HG02981 (cell line): ENCODE measurements at regions not wholly inside any gene's neighbourhood (a gene's known extent, or its start where the extent isn't known, plus 50 kb on each side); places are given as distances from the start of the nearest gene placed in this dataset.
"Not testable (repeated sequence)": the region's sequence is repeated elsewhere in the genome, so short reads cannot be mapped to it uniquely, and the experiment has no call there.

Source experiments
- ATAC-seq: cut with Tn5 transposase; IDR thresholded peaks from one replicate; pipeline ENCODE4 v1.9.1; 2021; ENCODE audit warnings: mild to moderate bottlenecking, moderate library complexity; ENCODE audit not compliant: unreplicated experiment

GRCh38 chr2:47728551-47728950, 54.4 kb upstream of the MSH6 start:
- ATAC-seq, result no peak

GRCh38 chr2:47727956-47728355, 55.0 kb upstream of the MSH6 start:
- ATAC-seq, result no peak

DNA sequence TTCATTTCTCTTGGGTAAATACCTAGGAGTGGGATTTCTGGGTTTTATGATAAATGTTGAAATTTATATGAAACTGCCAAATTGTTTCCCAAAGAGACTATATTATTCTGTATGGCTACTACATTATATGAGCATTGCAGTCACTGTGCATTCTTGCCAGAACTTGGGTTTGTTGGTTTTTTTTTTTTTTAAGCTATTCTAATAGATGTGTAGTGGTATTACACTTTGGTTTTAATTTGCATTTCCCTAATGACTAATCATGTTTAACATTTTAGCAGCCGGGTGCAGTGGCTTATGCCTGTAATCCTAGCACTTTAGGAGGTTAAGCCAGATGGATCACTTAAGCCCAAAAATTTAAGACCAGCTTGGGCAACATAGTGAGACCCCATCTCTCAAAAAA, 56.0 kb upstream of the MSH6 start:
- not testable (repeated sequence) for ATAC-seq

GRCh38 chr2:47725808-47726207, 57.1 kb upstream of the MSH6 start:
- ATAC-seq, result peak; percentile 22

DNA sequence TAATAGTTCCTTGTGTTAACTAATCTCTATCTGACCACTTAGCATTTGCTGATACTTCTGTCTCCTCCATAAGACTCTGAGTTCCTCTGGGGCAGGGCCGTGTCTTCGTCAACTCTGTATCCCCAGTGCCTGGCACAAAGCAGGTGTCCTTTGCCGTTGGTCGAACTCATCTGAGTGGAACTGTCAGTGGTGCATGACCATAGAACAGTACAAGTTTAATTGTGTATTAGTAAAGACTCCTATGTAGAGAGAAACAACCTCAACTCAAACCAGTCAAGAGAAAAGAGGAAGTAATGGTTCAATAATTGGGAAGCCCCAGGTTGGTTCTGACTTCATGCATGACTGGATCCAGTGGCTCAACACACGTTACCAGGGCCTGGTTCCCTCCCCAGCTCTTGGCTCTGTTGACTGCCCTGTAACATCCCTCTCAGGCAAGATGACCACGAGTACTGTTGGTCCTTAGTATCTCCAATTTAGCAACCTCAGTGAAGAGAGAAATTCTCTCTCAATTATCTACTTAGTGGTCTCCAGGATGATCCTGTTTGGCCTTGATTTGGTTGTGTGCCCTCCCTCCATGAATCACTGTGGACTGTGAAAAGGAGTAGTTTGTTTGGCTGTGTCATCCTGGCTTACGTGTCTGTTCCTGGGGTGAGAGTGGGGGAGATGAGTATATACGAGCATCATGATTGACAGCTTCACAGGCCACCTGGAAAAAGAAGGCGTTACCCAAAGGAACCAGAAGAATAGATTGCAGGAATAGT, 58.5 kb upstream of the MSH6 start:
- peak; percentile 83 for ATAC-seq

GRCh38 chr2:47721296-47721695, 61.6 kb upstream of the MSH6 start:
- ATAC-seq, result no peak

- no peak for ATAC-seq
Observed at GRCh38 chr2:47720559-47720958, 62.4 kb upstream of the MSH6 start.

DNA sequence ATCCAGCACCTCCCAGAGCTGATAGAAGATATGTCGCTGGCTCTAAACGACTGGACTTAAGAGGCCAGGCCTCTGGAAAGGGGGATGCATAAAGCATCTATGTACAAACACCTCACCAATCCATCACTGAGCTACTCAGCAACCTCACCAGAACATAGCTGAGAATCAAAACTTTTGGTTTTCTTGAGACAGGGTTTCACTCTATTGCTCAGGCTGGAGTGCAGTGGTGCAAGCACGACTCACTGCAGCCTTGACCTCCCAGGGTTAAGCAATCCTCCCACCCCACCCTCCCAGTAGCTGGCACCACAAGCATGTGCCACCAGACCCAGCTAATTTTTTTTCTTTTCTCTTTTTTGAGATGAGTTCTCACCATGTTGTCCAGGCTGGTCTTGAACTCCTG, 62.9 kb upstream of the MSH6 start:
- no peak for ATAC-seq

DNA sequence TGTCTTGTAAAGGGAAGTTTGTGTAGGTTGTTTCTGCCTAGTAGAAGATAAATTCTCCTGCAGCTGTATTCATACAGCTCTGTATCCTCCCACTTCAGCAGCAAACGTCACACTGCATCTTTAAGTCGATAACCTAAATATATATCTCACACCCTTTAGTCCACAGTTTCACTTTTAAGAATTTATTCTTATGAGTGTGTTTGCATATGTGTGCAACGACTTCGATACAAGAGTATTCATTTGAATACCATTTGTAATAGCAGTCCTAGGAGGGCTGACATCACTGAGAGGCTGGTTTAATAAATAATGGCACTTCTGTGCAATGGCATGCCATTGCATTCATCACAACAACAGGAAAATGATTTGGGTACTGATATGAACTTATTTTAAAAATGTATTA, 63.8 kb upstream of the MSH6 start:
- ATAC-seq, result peak; percentile 63

DNA sequence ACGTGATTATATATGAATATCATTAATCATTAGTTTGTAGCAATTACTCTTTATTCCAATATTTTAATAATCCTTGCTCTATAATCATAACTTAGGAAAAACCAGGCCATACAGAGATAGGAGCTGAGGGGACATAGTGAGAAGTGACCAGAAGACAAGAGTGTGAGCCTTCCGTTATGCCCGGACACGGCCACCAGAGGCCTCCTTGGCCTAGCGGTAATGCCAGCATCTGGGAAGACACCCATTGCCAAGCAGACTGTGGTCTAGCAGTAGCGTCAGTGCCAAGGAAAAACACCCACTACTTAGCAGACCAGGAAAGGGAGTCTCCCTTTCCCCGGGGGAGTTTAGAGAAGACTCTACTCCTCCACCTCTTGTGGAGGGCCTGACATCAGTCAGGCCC, 66.6 kb upstream of the MSH6 start:
- ATAC-seq, result not testable (repeated sequence)

DNA sequence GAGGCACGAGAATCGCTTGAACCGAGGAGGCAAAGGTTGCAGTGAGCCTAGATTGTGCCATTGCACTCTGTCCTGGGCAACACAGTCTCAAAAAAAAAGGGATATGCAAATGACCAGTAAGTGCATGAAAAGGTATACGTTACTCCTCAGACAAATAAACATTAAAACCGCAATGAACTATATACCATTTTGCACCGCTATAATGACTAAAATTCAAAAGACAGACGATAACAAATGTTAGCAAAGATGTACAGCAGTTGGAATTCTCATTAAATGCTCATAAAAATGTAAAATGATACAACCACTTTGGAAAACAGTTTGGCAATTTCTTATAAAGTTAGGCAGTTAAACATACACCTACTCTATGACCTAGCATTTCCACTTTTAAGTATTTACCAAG, 67.4 kb upstream of the MSH6 start:
- no peak for ATAC-seq

DNA sequence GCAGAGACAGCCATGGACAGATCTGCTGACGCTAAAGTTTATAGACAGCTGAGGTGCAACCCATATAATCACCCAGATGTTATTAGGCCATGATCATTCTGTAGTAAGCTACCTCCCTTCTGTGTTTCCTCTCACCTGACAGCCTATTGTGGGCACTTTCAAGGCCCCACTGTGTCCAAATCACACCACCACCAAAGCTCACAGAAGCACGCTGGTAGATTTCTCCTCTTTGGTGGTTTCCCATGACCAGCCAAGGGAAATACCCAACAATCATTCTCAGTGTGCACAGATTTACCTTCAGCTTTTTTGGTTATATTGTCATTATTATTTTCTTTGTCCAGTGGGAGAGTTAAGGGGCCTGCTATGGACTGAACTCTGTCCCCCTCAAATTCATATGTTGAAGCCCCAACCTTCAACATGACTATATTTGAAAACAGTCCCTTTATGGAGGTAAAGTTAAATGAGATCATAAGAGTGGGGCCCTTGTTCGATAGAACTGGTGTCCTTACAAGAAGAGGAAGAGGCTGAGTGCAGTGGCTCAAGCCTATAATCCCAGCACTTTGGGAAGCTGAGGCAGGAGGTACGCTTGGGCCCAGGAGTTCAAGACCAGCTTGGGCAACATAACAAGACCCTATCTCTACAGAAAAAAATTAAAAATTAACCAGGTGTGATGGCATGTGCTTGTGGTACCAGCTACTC, 74.0 kb upstream of the MSH6 start:
- peak; percentile 76 for ATAC-seq

DNA sequence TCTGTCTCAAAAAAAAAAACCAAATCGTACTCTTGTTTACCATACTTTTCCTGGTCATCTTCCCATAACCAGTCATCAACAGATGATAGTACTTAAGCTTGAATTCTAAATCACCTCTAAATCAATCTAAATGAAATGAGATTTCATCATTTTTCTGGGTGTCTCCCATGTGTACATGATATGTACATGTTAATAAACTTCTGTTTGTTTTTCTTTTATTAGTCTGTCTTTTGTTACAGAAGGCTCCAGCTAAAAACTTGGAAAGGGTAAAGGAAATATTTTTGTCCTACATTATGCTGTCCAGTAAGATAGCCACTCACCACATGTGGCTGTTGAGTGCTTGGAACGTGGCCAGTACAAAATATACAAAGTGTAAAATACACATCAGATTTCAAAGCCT, 78.7 kb upstream of the MSH6 start:
- ATAC-seq, result no peak

DNA sequence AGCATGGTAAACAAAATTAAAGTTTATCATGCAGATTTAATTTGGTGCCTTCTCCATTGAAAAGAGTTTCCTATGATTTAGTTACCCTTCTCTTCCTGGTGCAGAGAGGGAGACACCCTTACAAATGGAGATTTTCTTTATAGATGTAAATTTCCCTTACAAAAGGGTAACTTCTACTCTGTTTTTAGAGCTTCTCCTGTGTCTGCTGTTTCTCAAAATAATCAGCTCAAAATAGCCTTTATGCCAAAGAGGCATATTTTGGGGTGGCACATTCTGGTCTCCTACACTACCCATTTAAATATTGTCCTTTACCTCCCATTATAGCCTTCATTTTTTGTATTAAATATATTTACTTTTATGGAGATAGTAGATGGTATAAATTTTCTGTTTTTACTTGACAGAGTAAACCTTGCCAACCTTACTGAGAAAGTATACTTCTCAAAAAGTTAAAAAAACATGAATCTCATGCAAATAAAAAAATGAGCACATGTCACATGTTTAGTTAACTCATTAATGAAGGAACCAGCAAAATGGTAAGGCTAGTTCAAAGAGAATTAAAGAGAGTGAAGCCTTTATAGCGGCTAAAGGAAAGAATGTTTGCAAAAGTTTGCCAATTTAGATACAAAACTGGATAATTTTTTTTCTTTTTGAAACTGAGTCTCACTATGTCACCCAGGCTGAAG, 83.3 kb upstream of the MSH6 start:
- ATAC-seq, result no peak

GRCh38 chr2:47698436-47698972, 84.4 kb upstream of the MSH6 start:
- ATAC-seq, result not testable (repeated sequence)

- not testable (repeated sequence) for ATAC-seq
Observed at GRCh38 chr2:47697681-47698435, 85.1 kb upstream of the MSH6 start.

DNA sequence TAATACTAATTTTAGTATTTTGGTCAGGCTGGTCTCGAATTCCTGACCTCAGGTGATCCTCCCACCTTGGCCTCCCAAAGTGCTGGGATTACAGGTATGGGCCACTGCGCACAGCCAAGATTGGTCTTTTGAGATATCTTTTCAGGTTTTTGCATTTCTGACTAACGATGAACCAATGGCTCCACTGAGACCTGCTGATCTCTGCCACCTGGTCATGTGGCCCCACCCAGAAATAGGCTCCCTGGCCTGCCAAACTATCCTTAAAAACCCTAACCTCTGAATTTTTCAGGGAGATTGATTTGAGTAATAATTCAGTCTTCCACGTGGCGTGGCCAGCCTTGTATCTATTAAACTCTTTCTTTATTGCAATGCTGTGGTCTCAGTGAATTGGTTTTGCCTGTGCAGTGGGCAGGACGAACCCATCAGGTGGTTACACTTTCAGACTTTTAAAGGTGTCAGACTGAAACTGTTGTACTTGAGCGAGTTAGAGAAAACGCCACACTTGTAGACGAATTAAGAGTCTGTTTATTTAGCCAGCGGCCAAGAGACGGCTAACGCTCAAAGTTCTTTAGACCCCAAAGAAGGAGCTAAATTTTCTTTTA, 85.8 kb upstream of the MSH6 start:
- peak; percentile 78 for ATAC-seq

- ATAC-seq, result no peak
Observed at GRCh38 chr2:47696478-47696831, 86.5 kb upstream of the MSH6 start.

- ATAC-seq, result no peak
Observed at GRCh38 chr2:47695800-47696477, 87.0 kb upstream of the MSH6 start.

GRCh38 chr2:47694451-47694850, 88.5 kb upstream of the MSH6 start:
- ATAC-seq, result not testable (repeated sequence)
